PC-9 (cell line): ENCODE measurements at regions not wholly inside any gene's neighbourhood (a gene's known extent, or its start where the extent isn't known, plus 50 kb on each side); places are given as distances from the start of the nearest gene placed in this dataset.

Experiments used
- BruUV-seq: library from RNA; stranded (reverse); fragments of 400-500 nt; replicated peaks from 2 replicates; lab custom pipeline; 2021; lab: Mats Ljungman, UMichigan
- CTCF ChIA-PET: fragments of 300-600 bp; sonication (Branson Sonifier 250); formaldehyde crosslinking; loops from one replicate; lab custom pipeline; 2022; ENCODE audit warnings: antibody characterized with exemption; lab: Charles Lee
- POLR2A ChIA-PET: fragments of 300-600 bp; sonication (Branson Sonifier 250); formaldehyde crosslinking; loops from one replicate; lab custom pipeline; 2022; ENCODE audit warnings: antibody characterized with exemption; ENCODE audit not compliant: unreplicated experiment; lab: Charles Lee
- DNase-seq, 2 experiments: peaks; one replicate each; pipeline versions ENCODE4 v3.0.0 to v3.0.0-alpha.2; 2015 to 2022; ENCODE audit warnings: mixed read lengths in 1 of 2
- H2AFZ ChIP-seq: fragments of 200-600 bp; sonication (generic); 2 replicates; pipeline ENCODE4 v1.8.1; 2017; ENCODE audit warnings: antibody characterized with exemption
- H3F3A ChIP-seq: fragments of 200-600 bp; sonication (generic); 2 replicates; pipeline ENCODE4 v1.8.1; 2017; ENCODE audit warnings: antibody characterized with exemption, mild to moderate bottlenecking, low read depth; ENCODE audit not compliant: insufficient read depth
- H3K27ac ChIP-seq: fragments of 200-600 bp; sonication (generic); 2 replicates; pipeline ENCODE4 v1.6.1; 2016; ENCODE audit warnings: mixed run types
- H3K27me3 ChIP-seq: fragments of 200-600 bp; sonication (generic); 2 replicates; pipeline ENCODE4 v1.6.1; 2016; ENCODE audit warnings: low read depth, mixed run types; ENCODE audit not compliant: insufficient read depth
- H3K36me3 ChIP-seq: fragments of 200-600 bp; sonication (generic); 2 replicates; pipeline ENCODE4 v1.6.1; 2016; ENCODE audit warnings: low read depth, mixed run types
- H3K4me1 ChIP-seq: fragments of 200-600 bp; sonication (generic); replicated peaks from 2 replicates; pipeline ENCODE4 v1.6.1; 2016; ENCODE audit warnings: mixed run types; ENCODE audit not compliant: insufficient read depth
- H3K4me2 ChIP-seq: fragments of 200-600 bp; sonication (generic); 2 replicates; pipeline ENCODE4 v1.6.1; 2017; ENCODE audit warnings: mixed run types
- H3K4me3 ChIP-seq: fragments of 200-600 bp; sonication (generic); 2 replicates; pipeline ENCODE4 v1.6.1; 2016; ENCODE audit warnings: mixed run types
- H3K79me2 ChIP-seq: fragments of 200-600 bp; sonication (generic); 2 replicates; pipeline ENCODE4 v1.6.1; 2017; ENCODE audit warnings: low read depth, mixed run types
- H3K9me2 ChIP-seq: fragments of 200-600 bp; sonication (generic); 2 replicates; pipeline ENCODE4 v1.8.1; 2017; ENCODE audit warnings: mild to moderate bottlenecking; ENCODE audit not compliant: insufficient read depth
- H3K9me3 ChIP-seq: fragments of 200-600 bp; sonication (generic); 2 replicates; pipeline ENCODE4 v1.8.1; 2016; ENCODE audit warnings: low read depth; ENCODE audit not compliant: insufficient read depth
- H4K20me1 ChIP-seq: fragments of 200-600 bp; sonication (generic); 2 replicates; pipeline ENCODE4 v1.8.1; 2017; ENCODE audit not compliant: insufficient read depth
- EZH2 ChIP-seq: fragments of 200-600 bp; sonication (generic); IDR thresholded peaks from 2 replicates; pipeline ENCODE4 v1.8.0; 2017; ENCODE audit warnings: antibody characterized with exemption, low read depth
- intact Hi-C: fragments of 100-400 bp; cut with micrococcal nuclease; formaldehyde crosslinking; loops from one replicate; pipeline ENCODE4 v1.10.0; 2022; ENCODE audit not compliant: unreplicated experiment
- TF ChIP-seq, protein P1 (sequence below): fragments of 200-600 bp; sonication (generic); conservative IDR thresholded peaks from 2 replicates; pipeline ENCODE4 v1.6.1; 2017; ENCODE audit warnings: mixed run types, antibody characterized with exemption, mild to moderate bottlenecking, moderate library complexity

DNA sequence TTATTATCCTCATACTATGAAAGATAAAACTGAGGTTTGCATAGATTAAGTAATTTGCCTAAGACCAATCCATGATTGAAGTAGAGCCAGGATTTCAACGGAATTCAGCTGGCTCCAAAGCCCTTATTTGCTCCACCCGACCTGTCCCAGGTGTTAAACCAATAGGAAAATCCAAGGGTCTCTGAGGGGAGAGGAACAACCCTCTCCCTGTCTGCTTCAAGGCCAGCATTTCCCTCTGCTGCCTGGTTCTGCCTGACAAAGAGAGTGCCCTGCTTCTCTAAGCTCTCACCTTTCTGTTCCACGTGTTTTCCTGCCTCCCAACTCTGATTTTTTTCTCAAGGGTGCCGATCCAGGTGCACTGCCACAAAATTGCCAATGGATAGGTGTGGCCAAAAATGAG lies 127.4 kb downstream of the UBE2U start:
- no peak for TF ChIP-seq EZH2
- TF ChIP-seq, protein P1, sequence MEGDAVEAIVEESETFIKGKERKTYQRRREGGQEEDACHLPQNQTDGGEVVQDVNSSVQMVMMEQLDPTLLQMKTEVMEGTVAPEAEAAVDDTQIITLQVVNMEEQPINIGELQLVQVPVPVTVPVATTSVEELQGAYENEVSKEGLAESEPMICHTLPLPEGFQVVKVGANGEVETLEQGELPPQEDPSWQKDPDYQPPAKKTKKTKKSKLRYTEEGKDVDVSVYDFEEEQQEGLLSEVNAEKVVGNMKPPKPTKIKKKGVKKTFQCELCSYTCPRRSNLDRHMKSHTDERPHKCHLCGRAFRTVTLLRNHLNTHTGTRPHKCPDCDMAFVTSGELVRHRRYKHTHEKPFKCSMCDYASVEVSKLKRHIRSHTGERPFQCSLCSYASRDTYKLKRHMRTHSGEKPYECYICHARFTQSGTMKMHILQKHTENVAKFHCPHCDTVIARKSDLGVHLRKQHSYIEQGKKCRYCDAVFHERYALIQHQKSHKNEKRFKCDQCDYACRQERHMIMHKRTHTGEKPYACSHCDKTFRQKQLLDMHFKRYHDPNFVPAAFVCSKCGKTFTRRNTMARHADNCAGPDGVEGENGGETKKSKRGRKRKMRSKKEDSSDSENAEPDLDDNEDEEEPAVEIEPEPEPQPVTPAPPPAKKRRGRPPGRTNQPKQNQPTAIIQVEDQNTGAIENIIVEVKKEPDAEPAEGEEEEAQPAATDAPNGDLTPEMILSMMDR, result no peak
- Histone ChIP-seq H3K27me3 (no peaks in the 10 kb centered on the region), H4K20me1 (no peaks in the 10 kb centered on the region), H3K36me3 (no peaks in the 10 kb centered on the region), H3K4me3 (no peak overlapping the region), H3K9me3 (no peaks in the 10 kb centered on the region), H3F3A (no peaks in the 10 kb centered on the region), H3K27ac (no peak overlapping the region), H3K4me2 (no peak overlapping the region), H2AFZ (no peak overlapping the region), H3K9me2 (0 out of 2 replicates have a peak, but pooled peaks cover 3% of the 10 kb centered on the region), H3K4me1 (peaks cover 16% of the 10 kb centered on the region), H3K79me2 (no peaks in the 10 kb centered on the region)
- intact Hi-C loops, result no loop called here
- POLR2A ChIA-PET, result no interaction called here
- CTCF ChIA-PET, result no interaction called here
- DNase-seq, result no peak
- BruUV-seq, result no TSS peak

DNA sequence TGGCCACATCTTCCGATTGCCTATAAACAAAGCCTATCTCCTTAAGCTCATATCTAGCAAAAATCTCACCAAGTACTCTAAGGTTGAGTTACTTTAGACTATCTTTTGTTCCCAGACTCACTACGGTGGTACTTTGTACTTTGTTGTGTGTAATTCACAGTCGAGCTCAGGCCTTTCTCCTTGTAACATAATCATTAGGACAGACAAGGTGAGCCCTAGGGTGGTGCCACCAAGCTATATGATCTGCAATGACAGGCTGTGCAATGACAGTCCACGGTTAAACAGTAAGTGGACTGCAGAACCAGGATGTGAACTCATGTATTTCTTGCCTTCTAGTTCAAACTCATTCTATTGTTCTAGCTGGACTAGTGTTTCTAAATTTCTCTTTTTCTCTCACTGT lies 132.2 kb downstream of the UBE2U start:
- BruUV-seq, result no TSS peak
- Histone ChIP-seq H4K20me1 (no peaks in the 10 kb centered on the region), H2AFZ (no peak overlapping the region), H3K27me3 (no peaks in the 10 kb centered on the region), H3K4me2 (no peak overlapping the region), H3K4me1 (no peaks in the 10 kb centered on the region), H3K36me3 (no peaks in the 10 kb centered on the region), H3K79me2 (no peaks in the 10 kb centered on the region), H3K27ac (no peak overlapping the region), H3K9me3 (no peaks in the 10 kb centered on the region), H3F3A (no peaks in the 10 kb centered on the region), H3K9me2 (no peaks in the 10 kb centered on the region), H3K4me3 (no peak overlapping the region)
- DNase-seq, result no peak
- TF ChIP-seq, protein P1, result no peak
- intact Hi-C loops, result no loop called here
- CTCF ChIA-PET, result no interaction called here
- POLR2A ChIA-PET, result no interaction called here

DNA sequence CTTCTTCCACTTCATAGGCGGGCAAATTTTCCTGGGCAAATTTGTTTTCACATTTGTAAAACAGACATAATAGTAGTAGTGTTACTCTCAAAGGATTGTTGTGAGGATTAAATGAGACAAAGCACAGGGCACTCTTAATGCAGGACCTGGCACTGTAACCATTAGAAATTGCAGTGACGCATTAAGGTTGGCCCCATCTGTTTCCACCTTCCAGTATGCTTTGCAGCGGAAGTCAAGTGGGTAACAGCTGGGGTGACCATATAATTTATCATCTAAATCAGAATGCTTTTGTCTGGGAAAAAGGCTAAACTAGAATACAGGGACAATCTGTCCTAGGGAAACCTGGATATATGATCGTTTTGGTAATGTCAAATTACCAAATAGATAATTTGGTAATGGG lies 132.5 kb upstream of the CACHD1 start:
- H3K9me3 ChIP-seq, result no peaks in the 10 kb centered on the region
- no TSS peak for BruUV-seq
- H3K4me2 ChIP-seq, result no peak overlapping the region
- no peak for DNase-seq
- POLR2A ChIA-PET, result no interaction called here
- H3K4me3 ChIP-seq, result no peak overlapping the region
- TF ChIP-seq, protein P1, result no peak
- no peak for TF ChIP-seq EZH2
- CTCF ChIA-PET, result no interaction called here
- no peaks in the 10 kb centered on the region for H3K9me2 ChIP-seq
- peaks cover 8% of the 10 kb centered on the region for H3K4me1 ChIP-seq
- H2AFZ ChIP-seq, result no peak overlapping the region
- H3K27me3 ChIP-seq, result no peaks in the 10 kb centered on the region
- no peaks in the 10 kb centered on the region for H3K36me3 ChIP-seq
- no peaks in the 10 kb centered on the region for H3K79me2 ChIP-seq
- intact Hi-C loops, result no loop called here
- no peaks in the 10 kb centered on the region for H4K20me1 ChIP-seq
- peaks cover 3% of the 10 kb centered on the region for H3F3A ChIP-seq
- no peak overlapping the region for H3K27ac ChIP-seq
